ENCODE measurements at regions not wholly inside any gene's neighbourhood (a gene's known extent, or its start where the extent isn't known, plus 50 kb on each side); places are given as distances from the start of the nearest gene placed in this dataset.

DNA sequence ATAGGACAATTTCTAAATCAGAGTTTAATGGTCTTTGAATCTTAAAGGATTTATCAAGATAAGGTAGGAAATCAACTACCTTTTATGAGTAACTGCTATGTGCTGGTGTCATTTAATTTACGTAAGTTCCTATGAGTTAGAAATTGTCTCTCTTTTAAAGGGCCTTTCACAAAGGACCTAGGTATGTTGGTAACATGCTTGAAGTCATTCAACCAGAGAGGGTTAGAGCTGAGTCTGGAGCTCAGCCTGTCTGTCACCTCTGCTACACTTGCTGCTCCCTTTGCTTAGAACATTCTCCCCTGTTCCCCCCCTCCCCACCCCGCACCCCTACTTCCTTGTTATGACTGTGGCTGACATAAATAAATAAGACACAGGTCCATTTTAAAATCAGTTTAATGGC, 190.3 kb upstream of the SEMA6A start:
- H3K4me3 ChIP-seq (ENCODE audit: low read depth, low read length) = no peak overlapping the region
- TF ChIP-seq, protein P1, sequence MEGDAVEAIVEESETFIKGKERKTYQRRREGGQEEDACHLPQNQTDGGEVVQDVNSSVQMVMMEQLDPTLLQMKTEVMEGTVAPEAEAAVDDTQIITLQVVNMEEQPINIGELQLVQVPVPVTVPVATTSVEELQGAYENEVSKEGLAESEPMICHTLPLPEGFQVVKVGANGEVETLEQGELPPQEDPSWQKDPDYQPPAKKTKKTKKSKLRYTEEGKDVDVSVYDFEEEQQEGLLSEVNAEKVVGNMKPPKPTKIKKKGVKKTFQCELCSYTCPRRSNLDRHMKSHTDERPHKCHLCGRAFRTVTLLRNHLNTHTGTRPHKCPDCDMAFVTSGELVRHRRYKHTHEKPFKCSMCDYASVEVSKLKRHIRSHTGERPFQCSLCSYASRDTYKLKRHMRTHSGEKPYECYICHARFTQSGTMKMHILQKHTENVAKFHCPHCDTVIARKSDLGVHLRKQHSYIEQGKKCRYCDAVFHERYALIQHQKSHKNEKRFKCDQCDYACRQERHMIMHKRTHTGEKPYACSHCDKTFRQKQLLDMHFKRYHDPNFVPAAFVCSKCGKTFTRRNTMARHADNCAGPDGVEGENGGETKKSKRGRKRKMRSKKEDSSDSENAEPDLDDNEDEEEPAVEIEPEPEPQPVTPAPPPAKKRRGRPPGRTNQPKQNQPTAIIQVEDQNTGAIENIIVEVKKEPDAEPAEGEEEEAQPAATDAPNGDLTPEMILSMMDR (IDR thresholded peaks at IDR 0.05; ENCODE audit: insufficient read depth, low read depth, low read length) = no peak
- no peak for DNase-seq (ENCODE audit: low read depth)

DNA sequence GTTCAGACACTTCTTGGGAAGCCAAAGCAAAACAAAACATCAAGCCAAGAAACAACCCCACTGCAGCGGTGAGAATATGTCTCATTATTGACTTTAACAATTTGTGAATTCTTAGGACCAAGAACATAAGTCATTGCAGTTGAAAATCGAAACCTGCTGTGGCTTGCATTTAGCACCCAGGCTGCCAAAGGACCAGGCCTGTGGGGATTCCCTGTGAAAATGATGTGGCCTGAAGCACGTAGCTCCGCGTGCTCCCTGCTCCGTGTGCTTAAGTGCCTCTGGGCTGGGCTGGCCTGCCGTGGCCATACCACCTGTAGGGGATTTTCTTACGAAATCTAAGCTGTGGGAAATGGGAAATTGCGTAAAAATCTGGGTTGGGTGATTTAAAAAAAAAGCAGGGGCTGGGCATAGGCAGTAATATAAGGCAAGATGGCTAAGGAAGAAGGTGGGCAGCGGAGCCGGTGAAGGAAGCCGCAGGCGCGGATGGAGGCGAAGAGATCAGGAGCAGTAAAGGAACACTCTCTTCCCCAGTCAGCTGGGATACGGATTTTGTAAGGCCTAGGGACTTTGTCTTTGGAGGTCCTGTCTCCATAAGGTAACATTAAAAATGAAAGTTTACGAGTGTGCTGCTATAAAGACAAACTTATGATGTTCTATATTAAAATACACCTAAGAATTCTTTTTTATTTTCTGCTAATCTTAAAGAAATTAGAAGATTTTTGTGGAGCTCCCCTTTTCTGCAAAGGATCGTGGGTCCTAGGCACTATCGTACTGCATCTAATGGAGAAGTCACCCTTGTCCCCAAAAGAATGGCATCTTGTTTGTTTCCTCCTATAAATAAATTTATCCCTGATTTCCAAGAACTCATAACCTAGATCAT, 189.6 kb upstream of the SEMA6A start:
- H3K4me3 ChIP-seq (ENCODE audit: low read depth, low read length) = no peak overlapping the region
- no peak for DNase-seq (ENCODE audit: low read depth)
- TF ChIP-seq, protein P1 (IDR thresholded peaks at IDR 0.05; ENCODE audit: insufficient read depth, low read depth, low read length) = no peak

- TF ChIP-seq, protein P1 (IDR thresholded peaks at IDR 0.05; ENCODE audit: insufficient read depth, low read depth, low read length) = no peak
- no peak for DNase-seq (ENCODE audit: low read depth)
- no peak overlapping the region for H3K4me3 ChIP-seq (ENCODE audit: low read depth, low read length)
Measured at GRCh38 chr5:116759860-116760640, 185.4 kb upstream of the SEMA6A start.

GRCh38 chr5:116757326-116757725, 182.7 kb upstream of the SEMA6A start:
- H3K4me3 ChIP-seq (ENCODE audit: low read depth, low read length) = no peak overlapping the region
- no peak for DNase-seq (ENCODE audit: low read depth)
- TF ChIP-seq, protein P1 (IDR thresholded peaks at IDR 0.05; ENCODE audit: insufficient read depth, low read depth, low read length) = no peak

DNA sequence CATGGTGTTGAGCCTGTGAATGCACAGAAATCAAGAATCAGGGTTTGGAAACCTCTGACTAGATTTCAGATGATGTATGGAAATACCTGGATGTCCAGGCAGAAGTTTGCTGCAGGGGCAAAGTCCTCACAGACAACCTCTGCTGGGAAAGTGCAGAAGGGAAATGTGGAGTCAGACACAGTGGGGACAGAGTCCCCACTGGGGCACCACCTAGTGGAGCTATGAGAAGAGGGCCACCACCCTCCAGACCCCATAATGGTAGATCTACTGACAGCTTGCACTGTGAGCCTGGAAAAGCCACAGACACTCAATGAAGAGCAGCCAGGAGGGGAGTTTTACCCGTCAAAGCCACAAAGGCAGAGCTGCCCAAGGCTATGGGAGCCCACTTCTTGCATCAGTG, 181.9 kb upstream of the SEMA6A start:
- TF ChIP-seq, protein P1 (IDR thresholded peaks at IDR 0.05; ENCODE audit: insufficient read depth, low read depth, low read length) = no peak
- H3K4me3 ChIP-seq (ENCODE audit: low read depth, low read length) = no peak overlapping the region
- no peak for DNase-seq (ENCODE audit: low read depth)

GRCh38 chr5:116754556-116754955, 179.9 kb upstream of the SEMA6A start:
- TF ChIP-seq, protein P1 (IDR thresholded peaks at IDR 0.05; ENCODE audit: insufficient read depth, low read depth, low read length) = no peak
- DNase-seq (ENCODE audit: low read depth) = no peak
- H3K4me3 ChIP-seq (ENCODE audit: low read depth, low read length) = no peak overlapping the region
